K562 (cell line): ENCODE measurements at regions not wholly inside any gene's neighbourhood (a gene's known extent, or its start where the extent isn't known, plus 50 kb on each side); places are given as distances from the start of the nearest gene placed in this dataset.

Source experiments
- ATAC-seq: fragments of 200-7000 bp; cut with Tn5 transposase; 3 replicates; pipeline ENCODE4 v1.9.1; 2020; ENCODE audit warnings: moderate library complexity
- BruUV-seq: library from RNA; stranded (reverse); fragments of 400-500 nt; replicated peaks from 2 replicates; lab custom pipeline; 2021; lab: Mats Ljungman, UMichigan
- CTCF ChIA-PET: fragments of 300-600 bp; formaldehyde crosslinking; extraction: SDS; loops from one replicate; lab custom pipeline; 2021; ENCODE audit warnings: low intra/inter-chr PET ratio; lab: Yijun Ruan, JAX
- POLR2A ChIA-PET: fragments of 300-600, 350-650 bp; sonication (Branson Sonifier 250); formaldehyde crosslinking; extraction: SDS; loops from one replicate; lab custom pipeline; 2021; ENCODE audit warnings: antibody characterized with exemption, inconsistent platforms; lab: Yijun Ruan, JAX
- DNase-seq, 4 experiments: peaks; one replicate each; pipeline versions ENCODE4 v3.0.0 to v3.0.0-alpha.2; 2011 to 2018; ENCODE audit warnings: low spot score in 3 of 4, mixed read lengths in 3 of 4; ENCODE audit errors: extremely low read depth in 1 of 4
- FAIRE-seq: peaks from 2 replicates; lab custom pipeline; 2011; peaks lifted over from hg19 to GRCh38; lab: Jason Lieb, UNC
- H2AFZ ChIP-seq: 2 replicates; pipeline ENCODE4 v1.6.0; 2011; ENCODE audit warnings: low read depth, low read length, control low read depth, inconsistent platforms
- H3K27ac ChIP-seq: fragments of 200-600 bp; 3 replicates; pipeline ENCODE4 v1.8.0; 2011; ENCODE audit warnings: low read depth, mild to moderate bottlenecking, control low read depth, inconsistent platforms, low read length, moderate library complexity, mixed read lengths; ENCODE audit errors: extremely low read depth
- H3K27me3 ChIP-seq, 2 experiments: fragments of 300-600 bp in 1 of 2; 2 replicates in 1 of 2; 3 replicates in 1 of 2; pipeline versions ENCODE4 v1.6.0 to v1.8.0; 2011; ENCODE audit warnings: inconsistent platforms in 2 of 2, low read length in 2 of 2, mild to moderate bottlenecking in 1 of 2, mixed read lengths in 1 of 2, moderate library complexity in 1 of 2; ENCODE audit not compliant: control insufficient read depth in 2 of 2, insufficient read depth in 2 of 2
- H3K36me3 ChIP-seq: fragments of 300-600 bp; 3 replicates; pipeline ENCODE4 v1.8.0; 2011; ENCODE audit warnings: mild to moderate bottlenecking, low read length, inconsistent platforms; ENCODE audit not compliant: control insufficient read depth, insufficient read depth
- H3K4me1 ChIP-seq, 2 experiments: fragments of 200-600 bp in 1 of 2; replicated peaks in 1 of 2; 2 replicates in 1 of 2; 3 replicates in 1 of 2; pipeline versions ENCODE4 v1.5.1 to v1.8.0; 2011; ENCODE audit warnings: inconsistent platforms in 2 of 2, low read length in 2 of 2, mild to moderate bottlenecking in 1 of 2, mixed read lengths in 1 of 2, moderate library complexity in 1 of 2; ENCODE audit not compliant: control insufficient read depth in 2 of 2, insufficient read depth in 2 of 2
- H3K4me2 ChIP-seq: 2 replicates; pipeline ENCODE4 v1.6.1; 2011; ENCODE audit warnings: low read length, control low read depth, inconsistent platforms, mixed read lengths; ENCODE audit not compliant: insufficient read depth
- H3K4me3 ChIP-seq: fragments of 200-600 bp; sonication (generic), shearing (Covaris generic); 2 replicates; pipeline ENCODE4 v1.5.1; 2016; ENCODE audit warnings: control low read depth, inconsistent platforms
- H3K79me2 ChIP-seq: fragments of 200-600 bp; 3 replicates; pipeline ENCODE4 v1.8.0; 2011; ENCODE audit warnings: low read length, inconsistent platforms; ENCODE audit not compliant: control insufficient read depth, insufficient read depth
- H3K9ac ChIP-seq, 2 experiments: 2 replicates each; pipeline versions ENCODE4 v1.6.0 to v1.6.1; 2011; ENCODE audit warnings: low read depth in 2 of 2, low read length in 2 of 2, control low read depth in 1 of 2, inconsistent platforms in 1 of 2, mild to moderate bottlenecking in 1 of 2, mixed read lengths in 1 of 2; ENCODE audit not compliant: insufficient read depth in 1 of 2
- H3K9me1 ChIP-seq: one replicate; pipeline ENCODE4 v1.6.0; 2011; ENCODE audit warnings: inconsistent platforms, mild to moderate bottlenecking, low read length, moderate library complexity; ENCODE audit not compliant: control insufficient read depth, insufficient read depth
- H3K9me3 ChIP-seq: replicated peaks from 2 replicates; pipeline ENCODE4 v1.5.1; 2011; ENCODE audit warnings: low read depth, low read length, inconsistent platforms; ENCODE audit not compliant: control insufficient read depth, insufficient read depth
- H4K20me1 ChIP-seq: replicated peaks from 2 replicates; pipeline ENCODE4 v1.6.1; 2011; ENCODE audit warnings: low read length, inconsistent platforms, mixed read lengths; ENCODE audit not compliant: control insufficient read depth, insufficient read depth
- BCLAF1 ChIP-seq, 2 experiments: fragments of 450-650 bp in 1 of 2; IDR thresholded peaks; 2 replicates each; pipeline ENCODE4 v1.6.1; 2011 to 2017; ENCODE audit warnings: low read depth in 2 of 2, antibody characterized with exemption in 1 of 2, borderline replicate concordance in 1 of 2, low read length in 1 of 2, mild to moderate bottlenecking in 1 of 2, mixed read lengths in 1 of 2; ENCODE audit not compliant: control insufficient read depth in 1 of 2
- DACH1 ChIP-seq: fragments of 450-650 bp; IDR thresholded peaks from 2 replicates; pipeline ENCODE4 v1.6.1; 2018; ENCODE audit not compliant: partially characterized antibody
- E4F1 ChIP-seq: fragments of 250-450 bp; sonication (Bioruptor Pico); IDR thresholded peaks from 2 replicates; pipeline ENCODE4 v1.5.0; 2021; ENCODE audit warnings: mild to moderate bottlenecking, borderline replicate concordance
- ETS1 ChIP-seq: conservative IDR thresholded peaks from 2 replicates; pipeline ENCODE4 v1.6.1; 2011; ENCODE audit warnings: low read depth, mild to moderate bottlenecking, low read length; ENCODE audit not compliant: control insufficient read depth
- NEUROD1 ChIP-seq: fragments of 150-350 bp; IDR thresholded peaks from 2 replicates; pipeline ENCODE4 v1.6.1; 2014; ENCODE audit warnings: borderline replicate concordance, low read length, low read depth; ENCODE audit not compliant: partially characterized antibody
- POLR2B ChIP-seq: fragments of 450-650 bp; IDR thresholded peaks from 2 replicates; pipeline ENCODE4 v1.6.1; 2018; ENCODE audit warnings: low read depth; ENCODE audit not compliant: partially characterized antibody
- RBBP5 ChIP-seq: fragments of 200-600 bp; sonication (generic); IDR thresholded peaks from 2 replicates; pipeline ENCODE4 v1.6.1; 2012; ENCODE audit warnings: borderline replicate concordance, mild to moderate bottlenecking, low read length, control low read depth, inconsistent platforms; ENCODE audit not compliant: insufficient read depth, poor library complexity, severe bottlenecking
- STAT5A ChIP-seq: IDR thresholded peaks from 2 replicates; pipeline ENCODE4 v1.6.1; 2012; ENCODE audit warnings: low read length, inconsistent platforms, borderline replicate concordance
- SUPT5H ChIP-seq: fragments of 450-650 bp; IDR thresholded peaks from 2 replicates; pipeline ENCODE4 v1.6.1; 2016
- USF1 ChIP-seq: sonication (generic); formaldehyde crosslinking; IDR thresholded peaks from 2 replicates; pipeline ENCODE4 v1.9.0; 2022; ENCODE audit warnings: mild to moderate bottlenecking, missing genetic modification reagents
- ZNF23 ChIP-seq: fragments of 250-450 bp; sonication (Bioruptor Pico); IDR thresholded peaks from 2 replicates; pipeline ENCODE4 v1.4.0; 2020; ENCODE audit warnings: mild to moderate bottlenecking
- ZNF561 ChIP-seq: fragments of 450-650 bp; formaldehyde crosslinking; conservative IDR thresholded peaks from 2 replicates; pipeline ENCODE4 v1.4.0; 2020; ENCODE audit warnings: mild to moderate bottlenecking, moderate library complexity
- WGBS: fragments of 100-300 bp; shearing (Covaris generic); methylation state at CpG from one replicate; pipeline ENCODE4 v1.1.6; 2016; ENCODE audit warnings: low coverage, mixed read lengths; ENCODE audit not compliant: insufficient coverage; ENCODE audit errors: missing lambda C conversion rate; 5-methylcytosine and 5-hydroxymethylcytosine counted together
- in situ Hi-C: fragments of 300-500 bp; cut with MboI; formaldehyde crosslinking; loops from 4 replicates; pipeline ENCODE4 v1.15.0; 2018; ENCODE audit warnings: inconsistent platforms, mixed read lengths
- intact Hi-C: fragments of 100-400 bp; cut with micrococcal nuclease; formaldehyde crosslinking; loops from 2 replicates; pipeline ENCODE4 v1.14.2; 2022

- no peak for TF ChIP-seq E4F1 (CRISPR knock-in tag)
- no peak for TF ChIP-seq NEUROD1
- no peak for TF ChIP-seq ZNF23
Measured at GRCh38 chr9:107759823-107760166, 270.2 kb upstream of the KLF4 start (continued).

- no peak for ATAC-seq
- Histone ChIP-seq H3K79me2 (no peaks in the 10 kb centered on the region), H3K4me2 (no peak overlapping the region), H3K9me1 (no peaks in the 10 kb centered on the region), H3K4me1 (no peaks in the 10 kb centered on the region; a peak in 3 of 5 replicates), H2AFZ (no peak overlapping the region), H3K36me3 (no peaks in the 10 kb centered on the region), H3K27me3 (no peaks in the 10 kb centered on the region), H3K9ac (no peak overlapping the region), H3K9me3 (no peaks in the 10 kb centered on the region), H3K4me3 (no peak overlapping the region), H3K27ac (no peak overlapping the region), H4K20me1 (no peaks in the 10 kb centered on the region)
- WGBS: 34% methylated on average over 5 of the region's 5 CpGs
- intact Hi-C loops: no loop called here
- FAIRE-seq: no peak
- no TSS peak for BruUV-seq
- ChIA-PET POLR2A (no interaction called here), CTCF (no interaction called here)
- no peak for DNase-seq
- in situ Hi-C loops: no loop called here
- TF ChIP-seq STAT5A: no peak
- no peak for TF ChIP-seq ZNF561 (CRISPR knock-in tag)
- TF ChIP-seq POLR2B: no peak
- TF ChIP-seq ETS1: no peak
- no peak for TF ChIP-seq SUPT5H
- no peak for TF ChIP-seq USF1
- no peak for TF ChIP-seq RBBP5
- no peak for TF ChIP-seq DACH1
- TF ChIP-seq BCLAF1 (IDR thresholded peaks at IDR 0.05; ENCODE audit: borderline replicate concordance in 1 of 2, control insufficient read depth in 1 of 2, low read depth in 2 of 2, low read length in 1 of 2): no peak
Measured at GRCh38 chr9:107759009-107759822, 269.6 kb upstream of the KLF4 start.
